Tibial artery (tissue), 4 donors: ENCODE measurements at regions not wholly inside any gene's neighbourhood (a gene's known extent, or its start where the extent isn't known, plus 50 kb on each side); places are given as distances from the start of the nearest gene placed in this dataset.
"Not testable (repeated sequence)": the region's sequence is repeated elsewhere in the genome, so short reads cannot be mapped to it uniquely, and the experiment has no call there.

ENCODE experiments used
- DNase-seq, 2 donors: peaks; one replicate each; pipeline ENCODE4 v3.0.0-alpha.2; 2019
- H3K27ac ChIP-seq, 2 donors: fragments of 200-600 bp; sonication (generic) in 1 of 2; 1 replicate in 1 of 2; 2 replicates in 1 of 2; pipeline ENCODE4 v1.5.1; 2018 to 2019; ENCODE audit warnings: mild to moderate bottlenecking in 1 of 2
- H3K27me3 ChIP-seq, 2 donors: fragments of 200-600 bp; sonication (generic) in 1 of 2; one replicate each; pipeline versions ENCODE4 v1.5.1 to v1.6.0; 2016 to 2019
- H3K36me3 ChIP-seq, 3 donors: fragments of 200-600 bp; sonication (generic) in 2 of 3; one replicate each; pipeline ENCODE4 v1.5.1; 2016 to 2019; ENCODE audit warnings: mild to moderate bottlenecking in 2 of 3
- H3K4me1 ChIP-seq, 4 donors: fragments of 200-600 bp; sonication (generic) in 2 of 4; 1 replicate in 3 of 4; 2 replicates in 1 of 4; pipeline ENCODE4 v1.5.1; 2016 to 2019
- H3K4me3 ChIP-seq, 2 donors: fragments of 200-600 bp; sonication (generic) in 1 of 2; 1 replicate in 1 of 2; 2 replicates in 1 of 2; pipeline ENCODE4 v1.5.1; 2018 to 2019; ENCODE audit warnings: mild to moderate bottlenecking in 2 of 2
- H3K9me3 ChIP-seq, 3 donors: fragments of 200-600 bp; sonication (generic) in 1 of 3; one replicate each; pipeline ENCODE4 v1.5.1; 2016 to 2019
- intact Hi-C: fragments of 100-400 bp; cut with DNase I; formaldehyde crosslinking; loops from one replicate; pipeline ENCODE4 v1.15.0; 2023; ENCODE audit warnings: low total_unique reads
- TF ChIP-seq, protein P1 (sequence below), 2 experiments: fragments of 200-600 bp in 1 of 2; fragments of 450-650 bp in 1 of 2; IDR thresholded peaks; one replicate each; pipeline ENCODE4 v1.5.1; 2017 to 2019; ENCODE audit warnings: antibody characterized with exemption in 2 of 2, mild to moderate bottlenecking in 1 of 2, moderate library complexity in 1 of 2

DNA sequence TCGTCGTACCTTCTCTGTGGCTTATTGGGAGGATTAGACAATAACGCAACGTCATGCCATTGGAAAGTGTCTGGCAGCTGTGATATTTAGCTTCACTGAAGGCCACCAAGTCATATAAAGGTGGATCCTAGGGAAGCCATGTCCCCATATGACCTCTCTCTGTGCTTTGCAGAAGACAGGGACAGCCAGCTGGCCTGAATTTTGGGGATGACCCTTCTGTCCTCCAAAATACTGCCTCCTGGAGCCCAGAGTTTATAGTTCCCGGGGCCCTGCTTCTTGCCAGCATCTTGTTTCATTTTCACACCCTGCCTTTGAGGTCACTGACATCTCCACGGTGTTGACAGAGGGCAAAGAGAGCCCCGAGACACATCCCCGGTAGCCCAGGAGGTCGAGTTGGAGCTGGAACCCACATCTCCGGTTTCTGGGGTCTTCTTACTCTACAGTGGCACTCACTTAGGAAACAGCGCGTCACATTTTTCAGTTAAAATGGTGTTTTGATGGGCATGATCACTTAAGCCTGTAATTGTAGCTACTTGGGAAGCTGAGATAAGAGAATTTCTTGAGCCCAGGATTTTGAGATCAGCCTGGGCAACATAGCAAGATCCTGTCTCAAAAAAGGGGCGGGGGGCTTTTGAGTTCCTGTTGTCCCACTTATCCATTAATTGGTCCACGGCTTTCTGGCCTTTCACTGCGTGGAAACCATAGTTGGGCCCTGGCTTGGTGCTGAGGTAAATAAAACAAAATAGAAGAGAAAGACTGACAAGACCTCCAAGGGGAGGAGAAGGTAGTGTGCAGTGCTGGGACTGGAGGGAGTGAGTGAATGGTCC lies 101.1 kb downstream of the DDX1 start:
- Histone ChIP-seq H3K4me3 (no peak overlapping the region), H3K27me3 (no peaks in the 10 kb centered on the region), H3K4me1 (no peaks in the 10 kb centered on the region), H3K27ac (no peak overlapping the region), H3K36me3 (no peaks in the 10 kb centered on the region), H3K9me3 (no peaks in the 10 kb centered on the region)
- DNase-seq = no peak
- TF ChIP-seq, protein P1, sequence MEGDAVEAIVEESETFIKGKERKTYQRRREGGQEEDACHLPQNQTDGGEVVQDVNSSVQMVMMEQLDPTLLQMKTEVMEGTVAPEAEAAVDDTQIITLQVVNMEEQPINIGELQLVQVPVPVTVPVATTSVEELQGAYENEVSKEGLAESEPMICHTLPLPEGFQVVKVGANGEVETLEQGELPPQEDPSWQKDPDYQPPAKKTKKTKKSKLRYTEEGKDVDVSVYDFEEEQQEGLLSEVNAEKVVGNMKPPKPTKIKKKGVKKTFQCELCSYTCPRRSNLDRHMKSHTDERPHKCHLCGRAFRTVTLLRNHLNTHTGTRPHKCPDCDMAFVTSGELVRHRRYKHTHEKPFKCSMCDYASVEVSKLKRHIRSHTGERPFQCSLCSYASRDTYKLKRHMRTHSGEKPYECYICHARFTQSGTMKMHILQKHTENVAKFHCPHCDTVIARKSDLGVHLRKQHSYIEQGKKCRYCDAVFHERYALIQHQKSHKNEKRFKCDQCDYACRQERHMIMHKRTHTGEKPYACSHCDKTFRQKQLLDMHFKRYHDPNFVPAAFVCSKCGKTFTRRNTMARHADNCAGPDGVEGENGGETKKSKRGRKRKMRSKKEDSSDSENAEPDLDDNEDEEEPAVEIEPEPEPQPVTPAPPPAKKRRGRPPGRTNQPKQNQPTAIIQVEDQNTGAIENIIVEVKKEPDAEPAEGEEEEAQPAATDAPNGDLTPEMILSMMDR (IDR thresholded peaks at IDR 0.05) = no peak
- intact Hi-C loops = no loop called here

DNA sequence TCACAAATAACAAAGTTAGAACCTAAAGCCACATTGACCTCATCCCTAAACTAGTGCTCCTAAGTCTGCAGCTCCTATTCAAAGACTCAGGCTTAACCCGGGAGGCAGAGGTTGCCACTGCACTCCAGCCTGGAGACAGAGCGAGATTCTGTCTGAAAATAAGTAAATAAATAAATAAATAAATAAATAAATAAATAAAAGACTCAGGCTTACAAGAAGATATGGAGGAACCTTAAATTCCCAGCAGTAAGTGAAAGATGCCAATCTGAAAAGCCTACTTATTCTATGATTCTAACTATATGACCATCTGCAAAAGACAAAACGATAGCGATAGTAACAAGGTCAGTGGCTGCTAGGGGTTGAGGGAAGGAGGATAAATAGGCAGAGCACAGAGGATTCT lies 101.7 kb downstream of the DDX1 start:
- Histone ChIP-seq H3K9me3 (no peaks in the 10 kb centered on the region), H3K4me3 (no peak overlapping the region), H3K4me1 (no peaks in the 10 kb centered on the region), H3K36me3 (no peaks in the 10 kb centered on the region), H3K27me3 (no peaks in the 10 kb centered on the region), H3K27ac (no peak overlapping the region)
- TF ChIP-seq, protein P1 (IDR thresholded peaks at IDR 0.05) = no peak
- intact Hi-C loops = no loop called here
- no peak for DNase-seq

DNA sequence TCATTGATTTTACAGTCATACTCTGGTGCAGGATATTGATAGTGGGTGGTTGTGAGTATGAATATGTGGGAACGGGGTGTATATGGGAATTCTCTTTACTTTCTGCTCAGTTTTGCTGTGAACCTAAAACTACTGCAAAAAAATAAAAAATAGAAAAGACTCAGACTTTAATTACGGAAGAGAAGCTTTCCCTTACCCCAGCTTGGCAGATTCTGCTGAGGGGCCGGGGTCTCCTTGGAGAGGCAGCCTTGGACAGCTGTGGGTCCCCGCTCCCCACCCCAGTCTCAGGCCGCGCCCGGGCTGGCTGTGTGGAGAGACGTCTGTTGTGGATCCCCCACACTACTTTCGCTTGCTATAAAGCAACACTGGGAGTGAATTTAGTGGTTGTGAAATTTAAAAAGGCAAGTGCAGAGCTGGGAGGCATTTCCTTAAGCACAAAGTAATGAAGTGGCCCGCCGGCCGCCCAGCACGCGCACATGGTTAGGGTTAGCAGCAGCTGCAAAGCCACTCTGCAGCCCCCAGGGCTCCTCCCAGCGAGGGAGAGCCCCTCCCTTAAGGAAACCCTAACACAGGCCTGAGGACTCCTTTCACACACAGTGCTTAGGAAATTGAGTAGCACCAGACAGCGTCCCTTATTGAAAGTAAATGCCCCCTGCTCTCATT lies 102.4 kb downstream of the DDX1 start:
- no peaks in the 10 kb centered on the region for H3K36me3 ChIP-seq
- no peaks in the 10 kb centered on the region for H3K4me1 ChIP-seq
- no peaks in the 10 kb centered on the region for H3K27me3 ChIP-seq
- H3K9me3 ChIP-seq = no peaks in the 10 kb centered on the region
- intact Hi-C loops = no loop called here
- H3K4me3 ChIP-seq = no peak overlapping the region
- DNase-seq = no peak
- no peak overlapping the region for H3K27ac ChIP-seq
- TF ChIP-seq, protein P1 (IDR thresholded peaks at IDR 0.05) = no peak

DNA sequence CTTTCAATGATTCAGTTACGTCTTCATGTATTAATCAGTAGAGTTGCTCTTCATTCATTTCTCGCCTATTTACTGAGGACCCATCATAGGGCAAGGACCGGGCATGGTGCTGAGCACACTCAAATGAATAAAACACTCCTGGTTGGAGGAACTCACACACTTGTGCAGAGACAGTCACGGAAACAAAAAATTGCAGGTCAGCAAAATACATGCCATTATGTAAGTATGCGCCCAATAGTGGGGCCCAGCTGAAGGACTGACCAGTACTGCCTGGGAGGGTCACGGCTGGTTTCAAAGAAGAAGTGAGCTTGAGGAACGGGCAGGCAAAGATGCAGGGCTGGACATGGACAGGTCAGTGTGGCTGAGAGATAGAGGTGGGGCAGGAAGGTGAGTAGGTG lies 102.9 kb downstream of the DDX1 start:
- Histone ChIP-seq H3K27ac (no peak overlapping the region), H3K27me3 (no peaks in the 10 kb centered on the region), H3K36me3 (no peaks in the 10 kb centered on the region), H3K4me1 (no peaks in the 10 kb centered on the region), H3K9me3 (no peaks in the 10 kb centered on the region), H3K4me3 (no peak overlapping the region)
- TF ChIP-seq, protein P1 (IDR thresholded peaks at IDR 0.05) = no peak
- intact Hi-C loops = no loop called here
- DNase-seq = no peak

DNA sequence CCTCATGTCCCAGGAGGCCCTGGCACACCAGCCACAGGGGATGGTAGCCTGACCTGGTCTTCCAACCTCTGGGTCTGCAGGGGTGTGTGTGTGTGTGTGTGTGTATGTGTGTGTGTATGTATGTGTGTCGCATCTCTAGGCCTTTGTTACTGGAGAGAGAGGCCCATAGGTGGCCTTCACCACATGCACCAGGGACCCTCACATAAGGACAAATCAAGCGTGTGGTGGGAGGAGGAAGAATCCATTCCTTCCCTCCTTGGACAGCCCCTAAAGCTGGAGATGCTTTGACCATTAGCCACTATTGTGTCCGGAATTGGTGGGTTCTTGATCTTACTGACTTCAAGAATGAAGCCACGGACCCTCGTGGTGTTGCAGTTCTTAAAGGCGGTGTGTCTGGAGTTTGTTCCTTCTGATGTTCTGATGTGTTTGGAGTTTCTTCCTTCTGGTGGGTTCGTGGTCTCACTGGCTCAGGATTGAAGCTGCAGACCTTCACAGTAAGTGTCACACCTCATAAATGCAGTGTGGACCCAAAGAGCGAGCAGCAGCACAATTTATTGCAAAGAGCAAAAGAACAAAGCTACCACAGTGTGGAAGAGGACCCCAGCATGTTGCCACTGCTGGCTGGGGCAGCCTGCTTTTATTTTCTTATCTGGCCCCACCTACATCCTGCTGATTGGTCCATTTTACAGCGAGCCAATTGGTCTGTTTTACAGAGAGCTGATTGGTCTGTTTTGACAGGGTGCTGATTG lies 104.1 kb downstream of the DDX1 start:
- no peak for DNase-seq

DNA sequence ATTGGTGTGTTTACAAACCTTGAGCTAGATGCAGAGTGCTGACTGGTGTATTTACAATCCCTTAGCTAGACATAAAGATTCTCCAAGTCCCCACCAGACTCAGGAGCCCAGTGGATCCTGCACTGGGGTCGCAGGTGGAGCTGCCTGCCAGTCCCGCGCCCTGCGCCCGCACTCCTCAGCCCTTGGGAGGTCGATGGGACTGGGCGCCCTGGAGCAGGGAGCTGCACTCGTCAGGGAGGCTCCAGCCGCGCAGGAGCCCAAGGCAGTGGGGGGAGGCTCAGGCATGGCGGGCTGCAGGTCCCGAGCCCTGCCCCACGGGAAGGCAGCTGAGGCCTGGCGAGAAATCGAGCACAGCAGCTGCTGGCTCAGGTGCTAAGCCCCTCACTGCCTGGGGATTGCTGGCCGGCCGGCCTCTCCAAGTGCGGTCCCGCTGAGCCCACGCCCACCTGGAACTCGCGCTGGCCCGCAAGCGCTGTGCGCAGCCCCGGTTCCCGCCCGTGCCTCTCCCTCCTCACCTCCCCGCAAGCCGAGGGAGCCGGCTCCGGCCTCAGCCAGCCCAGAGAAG lies 105.0 kb downstream of the DDX1 start:
- DNase-seq, H3K4me1 ChIP-seq, H3K27ac ChIP-seq, H3K9me3 ChIP-seq, H3K4me3 ChIP-seq, intact Hi-C loops, H3K36me3 ChIP-seq, H3K27me3 ChIP-seq: not testable (repeated sequence)

More for the DNA sequence above, 104.1 kb downstream of the DDX1 start:
- Histone ChIP-seq H3K4me1 (no peaks in the 10 kb centered on the region), H3K27me3 (no peaks in the 10 kb centered on the region), H3K9me3 (no peaks in the 10 kb centered on the region), H3K4me3 (no peak overlapping the region), H3K36me3 (no peaks in the 10 kb centered on the region), H3K27ac (no peak overlapping the region)
- TF ChIP-seq, protein P1 (IDR thresholded peaks at IDR 0.05) = no peak
- intact Hi-C loops = no loop called here
